ENCODE measurements at regions not wholly inside any gene's neighbourhood (a gene's known extent, or its start where the extent isn't known, plus 50 kb on each side); places are given as distances from the start of the nearest gene placed in this dataset.

DNA sequence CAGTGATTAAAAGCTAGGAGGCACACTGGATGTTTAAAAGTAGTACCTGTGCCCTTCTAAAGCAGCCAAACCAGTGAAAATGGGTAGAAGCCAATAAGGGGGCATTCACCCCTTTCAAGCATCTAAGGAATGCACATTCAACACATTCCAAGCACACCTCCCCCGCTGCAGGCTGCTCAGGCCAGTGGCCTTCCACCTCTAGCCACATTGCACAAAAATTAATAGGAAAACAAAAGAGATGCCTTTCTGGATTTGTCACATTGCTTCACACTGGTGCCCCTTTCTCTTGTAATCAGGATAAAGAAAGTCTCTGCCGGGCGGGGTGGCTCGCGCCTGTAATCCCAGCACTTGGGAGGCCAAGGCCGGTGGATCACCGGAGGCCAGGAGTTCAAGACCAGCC lies 834.0 kb downstream of the USP25 start:
- intact Hi-C loops (cut with DNase I), result no loop called here
- DNase-seq (peak; percentile 31), ATAC-seq (ENCODE audit: poor library complexity) (peak; percentile 79)

GRCh38 chr21:16568244-16568643 lies 838.5 kb downstream of the USP25 start:
- no peak for DNase-seq
- intact Hi-C loops (cut with DNase I), result no loop called here
- no peak for ATAC-seq (ENCODE audit: poor library complexity)

GRCh38 chr21:16568661-16569060 lies 838.9 kb downstream of the USP25 start:
- ATAC-seq (ENCODE audit: poor library complexity), result no peak
- no peak for DNase-seq
- intact Hi-C loops (cut with DNase I), result no loop called here

DNA sequence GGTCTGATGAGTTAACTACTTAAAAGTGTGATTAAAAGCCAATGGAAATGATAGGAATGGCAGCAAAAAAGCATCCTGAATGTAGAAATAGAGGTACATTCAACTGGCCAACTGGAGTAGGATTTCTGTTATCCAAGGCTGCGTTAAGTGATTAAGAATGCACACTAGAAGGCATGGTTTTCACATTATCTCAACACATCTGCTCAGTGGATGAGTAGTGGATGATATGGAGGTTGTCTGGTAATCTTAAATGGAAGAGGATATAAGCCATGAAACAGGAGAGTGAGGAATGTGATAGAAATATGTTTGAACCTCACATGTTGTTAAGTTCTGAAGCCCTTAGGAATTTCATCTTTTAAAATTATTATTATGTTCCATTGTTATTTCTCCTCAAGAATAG lies 839.9 kb downstream of the USP25 start:
- no peak for ATAC-seq (ENCODE audit: poor library complexity)
- intact Hi-C loops (cut with DNase I), result no loop called here

DNA sequence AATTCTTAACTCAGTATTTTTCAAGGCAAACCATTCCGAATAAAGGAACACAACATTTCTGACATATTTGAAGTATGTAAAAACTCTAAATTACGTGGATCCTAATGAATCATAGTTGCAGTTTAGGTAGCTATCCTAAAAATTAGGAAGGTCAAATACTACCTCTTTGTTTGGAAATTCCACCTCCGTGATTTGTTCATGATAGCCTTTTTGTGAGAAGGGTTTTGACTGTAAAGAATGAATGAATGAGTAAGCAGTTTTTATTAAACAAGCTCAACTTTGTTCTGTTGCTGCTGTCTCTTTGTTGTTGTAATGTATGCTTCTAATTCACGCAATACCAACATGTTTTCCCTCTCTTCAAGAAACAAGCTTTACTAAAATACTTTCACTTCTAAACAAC lies 840.4 kb downstream of the USP25 start:
- intact Hi-C loops (cut with DNase I), result no loop called here
- DNase-seq, result no peak
- no peak for ATAC-seq (ENCODE audit: poor library complexity)

More for the DNA sequence above, 839.9 kb downstream of the USP25 start:
- no peak for DNase-seq

GRCh38 chr21:16570856-16571255 lies 841.1 kb downstream of the USP25 start:
- intact Hi-C loops (cut with DNase I), result no loop called here
- DNase-seq, result no peak
- no peak for ATAC-seq (ENCODE audit: poor library complexity)

DNA sequence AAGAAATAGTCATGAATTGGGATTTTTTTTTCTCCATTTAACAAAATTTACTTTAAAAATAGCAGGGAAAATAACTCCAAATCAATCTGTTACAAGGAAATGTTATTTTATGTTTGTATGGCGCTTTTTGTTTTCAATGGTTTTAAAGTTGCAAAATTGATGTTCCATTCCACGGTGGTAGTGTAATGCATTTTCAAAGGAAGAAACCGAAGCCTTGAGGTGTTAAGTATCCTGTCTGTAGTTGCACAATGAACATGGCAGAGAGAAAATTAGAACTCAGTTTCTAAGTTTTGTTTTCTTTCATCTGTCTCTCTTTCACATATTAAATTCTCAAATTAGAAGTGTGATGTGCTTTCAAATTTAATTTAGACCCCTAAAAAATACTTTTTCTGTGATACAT lies 841.8 kb downstream of the USP25 start:
- intact Hi-C loops (cut with DNase I), result no loop called here
- ATAC-seq (ENCODE audit: poor library complexity) (no peak), DNase-seq (no peak)

- ATAC-seq (ENCODE audit: poor library complexity), result no peak
- intact Hi-C loops (cut with DNase I), result no loop called here
- DNase-seq, result no peak
These were observed 842.2 kb downstream of the USP25 start for GRCh38 chr21:16572032-16572431.

GRCh38 chr21:16573578-16573977 lies 843.8 kb downstream of the USP25 start:
- intact Hi-C loops (cut with DNase I), result no loop called here
- no peak for DNase-seq
- ATAC-seq (ENCODE audit: poor library complexity), result no peak

- intact Hi-C loops (cut with DNase I), result no loop called here
- no peak for ATAC-seq (ENCODE audit: poor library complexity)
These were observed 848.2 kb downstream of the USP25 start for GRCh38 chr21:16577975-16578374.

DNA sequence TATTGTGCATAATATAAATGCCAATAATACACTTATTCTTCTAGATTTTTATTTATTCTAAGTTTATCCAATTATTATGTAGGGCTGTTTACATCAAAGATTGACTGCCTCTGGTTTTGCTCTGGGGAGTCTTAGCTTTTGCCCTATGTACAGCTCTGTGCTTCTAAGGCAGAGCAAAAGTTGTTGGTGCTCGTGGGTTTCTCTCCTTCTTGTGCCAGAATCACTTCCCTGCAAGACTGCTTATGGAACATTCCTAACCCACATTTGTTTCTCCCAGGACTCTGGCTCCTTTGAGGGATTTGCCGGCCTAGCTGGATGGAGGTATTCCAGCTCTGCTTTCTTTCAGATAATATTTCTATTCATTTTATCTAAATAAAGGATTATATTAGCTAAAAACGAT lies 849.1 kb downstream of the USP25 start:
- intact Hi-C loops (cut with DNase I), result no loop called here
- DNase-seq (no peak), ATAC-seq (ENCODE audit: poor library complexity) (peak; percentile 41)

More at GRCh38 chr21:16577975-16578374, 848.2 kb downstream of the USP25 start:
- DNase-seq, result no peak

GRCh38 chr21:16579538-16579937 lies 849.8 kb downstream of the USP25 start:
- ATAC-seq (ENCODE audit: poor library complexity), result peak; percentile 43
- no peak for DNase-seq
- intact Hi-C loops (cut with DNase I), result no loop called here

- no peak for ATAC-seq (ENCODE audit: poor library complexity)
- intact Hi-C loops (cut with DNase I), result no loop called here
- no peak for DNase-seq
These were observed 850.9 kb downstream of the USP25 start for GRCh38 chr21:16580661-16581060.

- no peak for DNase-seq
- ATAC-seq (ENCODE audit: poor library complexity), result no peak
- intact Hi-C loops (cut with DNase I), result no loop called here
These were observed 853.8 kb downstream of the USP25 start for GRCh38 chr21:16583556-16583955.

DNA sequence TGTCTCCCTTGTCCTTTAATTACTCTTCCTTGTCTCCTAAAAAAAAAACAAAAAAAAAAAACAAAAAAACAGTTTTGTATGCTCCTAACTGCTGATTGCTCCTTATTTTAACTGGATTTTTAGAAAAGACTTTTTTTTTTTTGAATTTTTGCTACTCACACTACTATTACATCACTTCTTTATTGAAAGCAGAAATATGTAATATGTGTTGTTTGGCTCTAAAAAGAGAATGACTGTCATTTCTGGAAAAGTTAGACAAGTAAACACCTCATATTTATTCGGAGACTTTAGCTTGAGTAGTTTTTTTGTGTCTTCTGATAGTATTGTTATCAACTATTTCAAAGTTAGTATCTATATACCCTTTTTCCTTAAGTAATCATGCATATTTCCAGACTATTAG lies 855.0 kb downstream of the USP25 start:
- intact Hi-C loops (cut with DNase I), result no loop called here
- DNase-seq (no peak), ATAC-seq (ENCODE audit: poor library complexity) (no peak)

GRCh38 chr21:16585896-16586295 lies 856.1 kb downstream of the USP25 start:
- ATAC-seq (ENCODE audit: poor library complexity) (no peak), DNase-seq (no peak)
- intact Hi-C loops (cut with DNase I), result no loop called here

GRCh38 chr21:16587141-16587581 lies 857.4 kb downstream of the USP25 start:
- intact Hi-C loops (cut with DNase I), result no loop called here
- ATAC-seq (ENCODE audit: poor library complexity) (peak; percentile 77), DNase-seq (peak; percentile 60)

DNA sequence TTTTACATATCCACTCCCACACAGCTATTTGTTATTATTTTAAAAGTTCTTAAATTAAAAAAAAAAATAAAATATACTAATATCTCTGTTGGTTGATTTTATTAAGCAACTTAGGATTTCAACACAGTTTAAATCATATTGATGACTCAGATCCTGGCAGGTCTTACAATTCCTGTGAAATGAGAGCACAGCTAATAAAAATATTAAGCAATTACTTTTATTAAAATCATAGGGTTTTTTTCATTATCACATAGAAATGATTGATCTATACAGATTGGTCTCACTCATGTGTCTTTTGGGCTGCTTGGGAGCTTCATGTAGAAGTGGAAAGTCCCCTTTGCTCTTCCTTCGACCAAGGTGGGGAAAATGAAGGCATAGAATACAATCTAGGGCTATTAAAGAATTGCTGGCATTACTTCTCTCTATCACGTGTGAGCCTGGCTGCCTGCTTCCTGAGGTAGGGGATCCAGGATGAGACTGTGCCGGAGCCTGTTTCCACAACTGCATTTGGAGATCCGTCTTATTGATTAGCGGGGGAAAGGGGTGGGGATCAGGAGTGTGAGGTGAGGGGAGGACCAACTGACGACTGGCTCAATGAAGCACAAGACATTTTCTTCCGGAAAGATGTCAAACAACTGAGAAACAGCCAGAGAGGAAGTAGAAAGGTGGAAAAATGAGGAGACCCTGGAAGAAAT lies 858.0 kb downstream of the USP25 start:
- DNase-seq (no peak), ATAC-seq (ENCODE audit: poor library complexity) (peak; percentile 63)
- intact Hi-C loops (cut with DNase I), result no loop called here

GRCh38 chr21:16588433-16588860 lies 858.7 kb downstream of the USP25 start:
- intact Hi-C loops (cut with DNase I), result no loop called here
- ATAC-seq (ENCODE audit: poor library complexity) (peak; percentile 74), DNase-seq (peak; percentile 73)

- ATAC-seq (ENCODE audit: poor library complexity) (no peak), DNase-seq (no peak)
- intact Hi-C loops (cut with DNase I), result no loop called here
These were observed 859.5 kb downstream of the USP25 start for GRCh38 chr21:16589006-16589898.
